Stomach (tissue), 8 donors: ENCODE measurements at regions not wholly inside any gene's neighbourhood (a gene's known extent, or its start where the extent isn't known, plus 50 kb on each side); places are given as distances from the start of the nearest gene placed in this dataset.

Experiments used
- DNase-seq, 2 donors: peaks; one replicate each; pipeline versions ENCODE4 v3.0.0 to v3.0.0-alpha.2; 2013 to 2019
- H3K27ac ChIP-seq, 5 donors: fragments of 200-600 bp in 4 of 5; sonication (generic) in 4 of 5; one replicate each; pipeline ENCODE4 v1.5.1; 2013 to 2019; ENCODE audit warnings: mild to moderate bottlenecking in 1 of 5, moderate library complexity in 1 of 5
- H3K27me3 ChIP-seq, 3 donors: fragments of 200-600 bp; sonication (generic); one replicate each; pipeline ENCODE4 v1.5.1; 2017 to 2019; ENCODE audit warnings: mixed run types in 1 of 3
- H3K36me3 ChIP-seq, 4 donors: fragments of 200-600 bp; sonication (generic); 1 replicate in 3 of 4; 2 replicates in 1 of 4; pipeline ENCODE4 v1.5.1; 2016 to 2019
- H3K4me1 ChIP-seq, 4 donors: fragments of 200-600 bp; sonication (generic); one replicate each; pipeline ENCODE4 v1.5.1; 2016 to 2019
- H3K4me3 ChIP-seq, 4 donors: fragments of 200-600 bp; sonication (generic) in 3 of 4; one replicate each; pipeline ENCODE4 v1.5.1; 2016 to 2019; ENCODE audit warnings: mild to moderate bottlenecking in 1 of 4
- H3K9me3 ChIP-seq, 4 donors: fragments of 200-600 bp; sonication (generic); one replicate each; pipeline ENCODE4 v1.5.1; 2016 to 2019
- CTCF ChIP-seq, 7 experiments: fragments of 450-650 bp in 4 of 7; fragments of 200-600 bp in 3 of 7; sonication (generic) in 3 of 7; IDR thresholded peaks; one replicate each; pipeline ENCODE4 v1.5.1; 2016 to 2019; ENCODE audit warnings: antibody characterized with exemption in 7 of 7, control low read depth in 2 of 7, mild to moderate bottlenecking in 1 of 7
- EP300 ChIP-seq: sonication (generic); formaldehyde crosslinking; IDR thresholded peaks from one replicate; pipeline ENCODE4 v1.6.1; 2017; ENCODE audit warnings: antibody characterized with exemption
- POLR2A ChIP-seq, 4 donors: fragments of 450-650 bp; IDR thresholded peaks; one replicate each; pipeline ENCODE4 v1.6.1; 2016; ENCODE audit warnings: antibody characterized with exemption in 4 of 4, control low read depth in 2 of 4, mild to moderate bottlenecking in 1 of 4, moderate library complexity in 1 of 4
- POLR2AphosphoS5 ChIP-seq, 3 donors: sonication (generic); formaldehyde crosslinking; IDR thresholded peaks; one replicate each; pipeline ENCODE4 v1.6.1; 2016; ENCODE audit warnings: antibody characterized with exemption in 3 of 3
- WGBS, 5 donors: extraction: QIAGEN DNeasy Blood & Tissue Kit in 3 of 5; methylation state at CpG; one replicate each; pipeline versions ENCODE4 v1.1.5 to v1.1.7; 2013 to 2018; 5-methylcytosine and 5-hydroxymethylcytosine counted together
- intact Hi-C: fragments of 100-400 bp; cut with DNase I; formaldehyde crosslinking; loops from one replicate; pipeline ENCODE4 v1.15.1; 2023; ENCODE audit warnings: low total_unique reads
- donor health status: healthy with polysubstance abuse.
- donor health status: Bipolar disorder and iron deficiency.
- donor health status: healthy.

- Histone ChIP-seq H3K36me3 (no peaks in the 10 kb centered on the region), H3K27me3 (no peaks in the 10 kb centered on the region), H3K4me1 (no peaks in the 10 kb centered on the region), H3K27ac (no peak overlapping the region), H3K9me3 (no peaks in the 10 kb centered on the region), H3K4me3 (no peak overlapping the region)
- TF ChIP-seq CTCF (IDR thresholded peaks at IDR 0.05), result no peak
- no peak for TF ChIP-seq POLR2AphosphoS5 (IDR thresholded peaks at IDR 0.05)
- no peak for TF ChIP-seq POLR2A (IDR thresholded peaks at IDR 0.05)
- TF ChIP-seq EP300, result no peak
- intact Hi-C loops, result no loop called here
- 84 to 100% (median 94%) methylated on average over 2 of the region's 2 CpGs for WGBS, 5 donors
- DNase-seq, result no peak
Observed at GRCh38 chr7:132666774-132667172, 90.5 kb upstream of the PLXNA4 start.

GRCh38 chr7:132666071-132666773 is 90.0 kb upstream of the PLXNA4 start:
- Histone ChIP-seq H3K4me3 (no peak overlapping the region), H3K27ac (no peak overlapping the region), H3K27me3 (no peaks in the 10 kb centered on the region), H3K9me3 (no peaks in the 10 kb centered on the region), H3K36me3 (no peaks in the 10 kb centered on the region), H3K4me1 (no peaks in the 10 kb centered on the region)
- DNase-seq, result peak in 1 of 2 donors; percentile 52
- no peak for TF ChIP-seq CTCF (IDR thresholded peaks at IDR 0.05)
- no peak for TF ChIP-seq POLR2AphosphoS5 (IDR thresholded peaks at IDR 0.05)
- no peak for TF ChIP-seq EP300
- TF ChIP-seq POLR2A (IDR thresholded peaks at IDR 0.05), result no peak
- WGBS, 5 donors, result 71 to 79% (median 76%) methylated on average over 3 of the region's 3 CpGs
- intact Hi-C loops, result no loop called here

GRCh38 chr7:132656846-132657776 is 80.8 kb upstream of the PLXNA4 start:
- H3K4me3 ChIP-seq, result no peak overlapping the region
- peak in 1 of 2 donors; percentile 19 for DNase-seq
- no peaks in the 10 kb centered on the region for H3K9me3 ChIP-seq
- H3K27me3 ChIP-seq, result no peaks in the 10 kb centered on the region
- H3K4me1 ChIP-seq, result peaks cover 0 to 14% (median 0%) of the 10 kb centered on the region in 4 donors
- H3K27ac ChIP-seq, result no peak overlapping the region
- WGBS, 5 donors, result 64 to 76% (median 73%) methylated on average over 9 of the region's 9 CpGs
- intact Hi-C loops, result no loop called here
- TF ChIP-seq POLR2AphosphoS5 (IDR thresholded peaks at IDR 0.05), result no peak
- peak in 1 of 7 experiments; percentile 34 for TF ChIP-seq CTCF (IDR thresholded peaks at IDR 0.05)
- no peaks in the 10 kb centered on the region for H3K36me3 ChIP-seq

GRCh38 chr7:132656341-132656740 is 80.1 kb upstream of the PLXNA4 start:
- no peaks in the 10 kb centered on the region for H3K9me3 ChIP-seq
- H3K4me3 ChIP-seq, result no peak overlapping the region
- H3K36me3 ChIP-seq, result no peaks in the 10 kb centered on the region
- no peak overlapping the region for H3K27ac ChIP-seq
- intact Hi-C loops, result no loop called here
- H3K4me1 ChIP-seq, result peaks cover 0 to 14% (median 0%) of the 10 kb centered on the region in 4 donors
- no peak for DNase-seq
- TF ChIP-seq POLR2A (IDR thresholded peaks at IDR 0.05) (no peak), EP300 (no peak)
- no peaks in the 10 kb centered on the region for H3K27me3 ChIP-seq
- 78 to 92% (median 88%) methylated on average over 3 of the region's 3 CpGs for WGBS, 5 donors
